Fibroblast of mammary gland (primary cell): ENCODE measurements at regions not wholly inside any gene's neighbourhood (a gene's known extent, or its start where the extent isn't known, plus 50 kb on each side); places are given as distances from the start of the nearest gene placed in this dataset.
A peak's percentile ranks its signal among the peaks of the same experiment; 100 is the strongest.

Source experiments
- DNase-seq: peaks from one replicate; pipeline ENCODE4 v3.0.0-alpha.2; 2010; ENCODE audit warnings: low read depth
- H3K4me3 ChIP-seq: 2 replicates; pipeline ENCODE4 v1.5.1; 2011; ENCODE audit warnings: low read depth, mild to moderate bottlenecking, low read length, moderate library complexity; ENCODE audit not compliant: control insufficient read depth
- CTCF ChIP-seq: conservative IDR thresholded peaks from 2 replicates; pipeline ENCODE4 v1.5.1; 2011; ENCODE audit warnings: low read depth, low read length, inconsistent platforms; ENCODE audit not compliant: control insufficient read depth, insufficient read depth

GRCh38 chr6:104143757-104144156, 716.0 kb downstream of the HACE1 start:
- no peak for TF ChIP-seq CTCF
- no peak overlapping the region for H3K4me3 ChIP-seq
- no peak for DNase-seq

GRCh38 chr6:104134876-104135275, 724.8 kb downstream of the HACE1 start:
- no peak for DNase-seq
- H3K4me3 ChIP-seq = no peak overlapping the region
- TF ChIP-seq CTCF = no peak

DNA sequence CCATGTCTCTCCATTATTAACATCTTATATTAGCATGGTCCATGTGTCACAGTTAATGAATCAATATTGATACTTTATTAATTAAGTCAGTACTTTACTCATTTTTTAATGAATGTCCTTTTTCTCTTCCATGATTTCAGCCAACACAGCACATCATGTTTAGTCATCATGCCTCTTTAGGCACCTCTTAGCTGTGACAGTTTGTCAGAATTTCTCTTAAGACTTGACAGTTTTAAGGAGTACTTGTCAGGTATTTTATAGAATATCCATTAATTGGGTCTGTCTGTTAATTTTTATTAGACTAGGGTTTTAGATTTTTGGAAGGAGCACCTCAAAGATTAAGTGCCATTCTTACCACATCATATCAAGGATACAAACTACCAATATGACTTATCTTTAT, 729.4 kb downstream of the HACE1 start:
- no peak for DNase-seq
- H3K4me3 ChIP-seq = no peak overlapping the region
- no peak for TF ChIP-seq CTCF

GRCh38 chr6:104126315-104127005, 733.3 kb downstream of the HACE1 start:
- DNase-seq = no peak
- no peak for TF ChIP-seq CTCF
- no peak overlapping the region for H3K4me3 ChIP-seq

- H3K4me3 ChIP-seq = no peak overlapping the region
- no peak for TF ChIP-seq CTCF
- no peak for DNase-seq
Observed at GRCh38 chr6:104123227-104123626, 736.5 kb downstream of the HACE1 start.

DNA sequence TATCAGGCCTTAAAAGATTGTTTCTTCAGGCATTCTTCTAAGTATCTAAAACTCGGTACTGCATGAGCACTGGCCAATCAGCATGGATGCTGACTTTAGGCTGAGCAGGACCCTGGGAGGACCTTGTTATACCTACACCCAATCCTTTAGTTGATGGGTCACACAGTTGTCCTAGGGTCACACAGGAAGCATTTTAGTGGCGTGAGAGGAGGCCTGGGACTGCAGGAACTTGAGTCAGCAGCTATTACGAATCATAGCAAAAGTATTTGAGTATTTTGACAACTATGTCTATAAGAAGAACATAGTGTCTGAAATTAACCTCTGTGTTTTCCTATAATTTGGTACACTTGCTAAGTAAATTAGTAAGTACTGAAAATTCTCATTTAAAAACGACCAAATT, 741.4 kb downstream of the HACE1 start:
- DNase-seq = peak; percentile 58

More for the DNA sequence above, 741.4 kb downstream of the HACE1 start:
- H3K4me3 ChIP-seq = no peak overlapping the region
- no peak for TF ChIP-seq CTCF
